ENCODE measurements at regions not wholly inside any gene's neighbourhood (a gene's known extent, or its start where the extent isn't known, plus 50 kb on each side); places are given as distances from the start of the nearest gene placed in this dataset.

- TF ChIP-seq CTCF (IDR thresholded peaks at IDR 0.05), result no peak
- TF ChIP-seq POLR2A (IDR thresholded peaks at IDR 0.05), result no peak
- no peak for TF ChIP-seq POLR2AphosphoS5 (IDR thresholded peaks at IDR 0.05)
- no peak for TF ChIP-seq EP300 (IDR thresholded peaks at IDR 0.05)
These were observed 314.3 kb downstream of the DYSF start for GRCh38 chr2:71767663-71768062.
